NCI-H1694 treated with DMSO at 0.1 percent for 48 hours (cell line): ENCODE measurements at regions not wholly inside any gene's neighbourhood (a gene's known extent, or its start where the extent isn't known, plus 50 kb on each side); places are given as distances from the start of the nearest gene placed in this dataset.
"Not testable (repeated sequence)": the region's sequence is repeated elsewhere in the genome, so short reads cannot be mapped to it uniquely, and the experiment has no call there.

Source experiments
- DNase-seq: peaks from one replicate; lab custom pipeline; 2025; lab: John Stamatoyannopoulos, UW

- not testable (repeated sequence) for DNase-seq
These were observed 60.6 kb upstream of the DCN start for GRCh38 chr12:91243177-91243576.

GRCh38 chr12:91241756-91242155 lies 59.1 kb upstream of the DCN start:
- DNase-seq, result no peak

- no peak for DNase-seq
These were observed 57.9 kb upstream of the DCN start for GRCh38 chr12:91240386-91241095.

- no peak for DNase-seq
These were observed 56.9 kb upstream of the DCN start for GRCh38 chr12:91239481-91239880.
